K562 (cell line): ENCODE measurements at regions not wholly inside any gene's neighbourhood (a gene's known extent, or its start where the extent isn't known, plus 50 kb on each side); places are given as distances from the start of the nearest gene placed in this dataset.

Experiments used
- CREB1 ChIP-seq, 2 experiments: sonication (generic) in 1 of 2; formaldehyde crosslinking in 1 of 2; IDR thresholded peaks; 2 replicates each; pipeline versions ENCODE4 v1.6.1 to v1.8.0; 2012 to 2022; ENCODE audit warnings: inconsistent platforms in 1 of 2, mild to moderate bottlenecking in 1 of 2, missing genetic modification reagents in 1 of 2, moderate library complexity in 1 of 2
- E2F5 ChIP-seq: sonication (generic); formaldehyde crosslinking; IDR thresholded peaks from 2 replicates; pipeline ENCODE4 v1.8.0; 2022; ENCODE audit warnings: mild to moderate bottlenecking, missing genetic modification reagents
- HDAC3 ChIP-seq: fragments of 450-650 bp; IDR thresholded peaks from 2 replicates; pipeline ENCODE4 v1.6.1; 2018; ENCODE audit warnings: borderline replicate concordance, mild to moderate bottlenecking, moderate library complexity; ENCODE audit not compliant: partially characterized antibody
- NR4A1 ChIP-seq, 2 experiments: fragments of 250-450 bp in 1 of 2; fragments of 450-650 bp in 1 of 2; sonication (Bioruptor Pico) in 1 of 2; IDR thresholded peaks; 2 replicates each; pipeline versions ENCODE4 v1.4.0 to v1.6.1; 2016 to 2020; ENCODE audit warnings: mild to moderate bottlenecking in 2 of 2, missing compliant biosample characterization in 1 of 2, missing genetic modification characterization in 1 of 2, moderate library complexity in 1 of 2
- POLR2H ChIP-seq: IDR thresholded peaks from 2 replicates; pipeline ENCODE4 v1.6.1; 2016; ENCODE audit warnings: missing genetic modification characterization, low read depth, mild to moderate bottlenecking, control low read depth, missing compliant biosample characterization, moderate library complexity
- SMARCC2 ChIP-seq: fragments of 450-650 bp; IDR thresholded peaks from 2 replicates; pipeline ENCODE4 v1.6.1; 2017; ENCODE audit warnings: antibody characterized with exemption, moderate library complexity, mild to moderate bottlenecking, low read depth
- TAF15 ChIP-seq: fragments of 200-400 bp; formaldehyde crosslinking; IDR thresholded peaks from 2 replicates; pipeline ENCODE4 v1.6.1; 2017; ENCODE audit warnings: mild to moderate bottlenecking, low read depth, low read length, moderate library complexity
- ZBTB49 ChIP-seq: sonication (generic); formaldehyde crosslinking; IDR thresholded peaks from 2 replicates; pipeline ENCODE4 v1.8.0; 2022; ENCODE audit warnings: missing genetic modification reagents, mild to moderate bottlenecking, borderline replicate concordance
- ZNF143 ChIP-seq: sonication (generic); formaldehyde crosslinking; IDR thresholded peaks from 2 replicates; pipeline ENCODE4 v1.9.0; 2022; ENCODE audit warnings: mild to moderate bottlenecking, missing genetic modification reagents
- TF ChIP-seq, protein P1 (sequence below): fragments of 450-650 bp; formaldehyde crosslinking; IDR thresholded peaks from 2 replicates; pipeline ENCODE4 v1.4.0; 2020; ENCODE audit warnings: mild to moderate bottlenecking
- TF ChIP-seq, protein P2 (sequence below), 2 experiments: IDR thresholded peaks; 2 replicates each; pipeline ENCODE4 v1.6.1; 2011; ENCODE audit warnings: borderline replicate concordance in 1 of 2, control low read depth in 1 of 2, low read depth in 1 of 2, low read length in 1 of 2, mild to moderate bottlenecking in 1 of 2, mixed read lengths in 1 of 2, moderate library complexity in 1 of 2; ENCODE audit not compliant: insufficient read depth in 1 of 2, insufficient read length in 1 of 2, poor library complexity in 1 of 2, severe bottlenecking in 1 of 2; ENCODE audit errors: extremely low read depth in 1 of 2
- TF ChIP-seq, protein P3 (sequence below), 2 experiments: fragments of 200-800 bp in 1 of 2; sonication (Bioruptor generic) in 1 of 2; sonication (generic) in 1 of 2; formaldehyde crosslinking in 1 of 2; IDR thresholded peaks in 1 of 2; conservative IDR thresholded peaks in 1 of 2; 2 replicates each; pipeline versions ENCODE4 v1.5.0 to v1.6.1; 2016 to 2020; ENCODE audit warnings: missing compliant biosample characterization in 1 of 2, missing genetic modification characterization in 1 of 2, missing genetic modification reagents in 1 of 2
- TF ChIP-seq, protein P4 (sequence below), 2 experiments: fragments of 450-650 bp in 1 of 2; IDR thresholded peaks; 2 replicates each; pipeline ENCODE4 v1.6.1; 2011 to 2017; ENCODE audit warnings: low read depth in 2 of 2, antibody characterized with exemption in 1 of 2, borderline replicate concordance in 1 of 2, low read length in 1 of 2, mild to moderate bottlenecking in 1 of 2, mixed read lengths in 1 of 2; ENCODE audit not compliant: control insufficient read depth in 1 of 2

GRCh38 chr6:147449405-147450161 is 58.9 kb upstream of the SAMD5 start (continued):
- TF ChIP-seq, protein P1, sequence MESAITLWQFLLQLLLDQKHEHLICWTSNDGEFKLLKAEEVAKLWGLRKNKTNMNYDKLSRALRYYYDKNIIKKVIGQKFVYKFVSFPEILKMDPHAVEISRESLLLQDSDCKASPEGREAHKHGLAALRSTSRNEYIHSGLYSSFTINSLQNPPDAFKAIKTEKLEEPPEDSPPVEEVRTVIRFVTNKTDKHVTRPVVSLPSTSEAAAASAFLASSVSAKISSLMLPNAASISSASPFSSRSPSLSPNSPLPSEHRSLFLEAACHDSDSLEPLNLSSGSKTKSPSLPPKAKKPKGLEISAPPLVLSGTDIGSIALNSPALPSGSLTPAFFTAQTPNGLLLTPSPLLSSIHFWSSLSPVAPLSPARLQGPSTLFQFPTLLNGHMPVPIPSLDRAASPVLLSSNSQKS (CRISPR knock-in tag), result 0 out of 2 replicates have a peak, but pooled peaks have one; percentile 80
- TF ChIP-seq ZBTB49, result no peak
- TF ChIP-seq NR4A1 (CRISPR knock-in tag; IDR thresholded peaks at IDR 0.05), result peak; percentile 98
- TF ChIP-seq NR4A1 (tag; IDR thresholded peaks at IDR 0.05), result peak; percentile 99
- TF ChIP-seq, protein P2, sequence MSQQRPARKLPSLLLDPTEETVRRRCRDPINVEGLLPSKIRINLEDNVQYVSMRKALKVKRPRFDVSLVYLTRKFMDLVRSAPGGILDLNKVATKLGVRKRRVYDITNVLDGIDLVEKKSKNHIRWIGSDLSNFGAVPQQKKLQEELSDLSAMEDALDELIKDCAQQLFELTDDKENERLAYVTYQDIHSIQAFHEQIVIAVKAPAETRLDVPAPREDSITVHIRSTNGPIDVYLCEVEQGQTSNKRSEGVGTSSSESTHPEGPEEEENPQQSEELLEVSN (IDR thresholded peaks at IDR 0.05; ENCODE audit: borderline replicate concordance in 1 of 2, extremely low read depth in 1 of 2, insufficient read depth in 1 of 2, insufficient read length in 1 of 2, low read depth in 1 of 2, low read length in 1 of 2, poor library complexity in 1 of 2, severe bottlenecking in 1 of 2), result no peak
- TF ChIP-seq, protein P3, sequence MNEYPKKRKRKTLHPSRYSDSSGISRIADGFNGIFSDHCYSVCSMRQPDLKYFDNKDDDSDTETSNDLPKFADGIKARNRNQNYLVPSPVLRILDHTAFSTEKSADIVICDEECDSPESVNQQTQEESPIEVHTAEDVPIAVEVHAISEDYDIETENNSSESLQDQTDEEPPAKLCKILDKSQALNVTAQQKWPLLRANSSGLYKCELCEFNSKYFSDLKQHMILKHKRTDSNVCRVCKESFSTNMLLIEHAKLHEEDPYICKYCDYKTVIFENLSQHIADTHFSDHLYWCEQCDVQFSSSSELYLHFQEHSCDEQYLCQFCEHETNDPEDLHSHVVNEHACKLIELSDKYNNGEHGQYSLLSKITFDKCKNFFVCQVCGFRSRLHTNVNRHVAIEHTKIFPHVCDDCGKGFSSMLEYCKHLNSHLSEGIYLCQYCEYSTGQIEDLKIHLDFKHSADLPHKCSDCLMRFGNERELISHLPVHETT (CRISPR knock-in tag; conservative IDR thresholded peaks at IDR 0.05 in 1 of 2, IDR thresholded peaks at IDR 0.05 in 1 of 2), result peak in 1 of 2 experiments; percentile 99; a peak in 2 of 4 replicates
- TF ChIP-seq, protein P4, sequence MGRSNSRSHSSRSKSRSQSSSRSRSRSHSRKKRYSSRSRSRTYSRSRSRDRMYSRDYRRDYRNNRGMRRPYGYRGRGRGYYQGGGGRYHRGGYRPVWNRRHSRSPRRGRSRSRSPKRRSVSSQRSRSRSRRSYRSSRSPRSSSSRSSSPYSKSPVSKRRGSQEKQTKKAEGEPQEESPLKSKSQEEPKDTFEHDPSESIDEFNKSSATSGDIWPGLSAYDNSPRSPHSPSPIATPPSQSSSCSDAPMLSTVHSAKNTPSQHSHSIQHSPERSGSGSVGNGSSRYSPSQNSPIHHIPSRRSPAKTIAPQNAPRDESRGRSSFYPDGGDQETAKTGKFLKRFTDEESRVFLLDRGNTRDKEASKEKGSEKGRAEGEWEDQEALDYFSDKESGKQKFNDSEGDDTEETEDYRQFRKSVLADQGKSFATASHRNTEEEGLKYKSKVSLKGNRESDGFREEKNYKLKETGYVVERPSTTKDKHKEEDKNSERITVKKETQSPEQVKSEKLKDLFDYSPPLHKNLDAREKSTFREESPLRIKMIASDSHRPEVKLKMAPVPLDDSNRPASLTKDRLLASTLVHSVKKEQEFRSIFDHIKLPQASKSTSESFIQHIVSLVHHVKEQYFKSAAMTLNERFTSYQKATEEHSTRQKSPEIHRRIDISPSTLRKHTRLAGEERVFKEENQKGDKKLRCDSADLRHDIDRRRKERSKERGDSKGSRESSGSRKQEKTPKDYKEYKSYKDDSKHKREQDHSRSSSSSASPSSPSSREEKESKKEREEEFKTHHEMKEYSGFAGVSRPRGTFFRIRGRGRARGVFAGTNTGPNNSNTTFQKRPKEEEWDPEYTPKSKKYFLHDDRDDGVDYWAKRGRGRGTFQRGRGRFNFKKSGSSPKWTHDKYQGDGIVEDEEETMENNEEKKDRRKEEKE (IDR thresholded peaks at IDR 0.05; ENCODE audit: borderline replicate concordance in 1 of 2, control insufficient read depth in 1 of 2, low read depth in 2 of 2, low read length in 1 of 2), result no peak
- TF ChIP-seq HDAC3, result no peak
- no peak for TF ChIP-seq TAF15
- TF ChIP-seq CREB1 (IDR thresholded peaks at IDR 0.05), result no peak
- no peak for TF ChIP-seq CREB1 (CRISPR knock-in tag; IDR thresholded peaks at IDR 0.05)
- TF ChIP-seq SMARCC2, result no peak
- TF ChIP-seq ZNF143 (CRISPR knock-in tag), result no peak
- TF ChIP-seq E2F5 (CRISPR knock-in tag), result no peak
- peak; percentile 82 for TF ChIP-seq POLR2H (tag)
